Choroid plexus epithelial cell (primary cell): ENCODE measurements at regions not wholly inside any gene's neighbourhood (a gene's known extent, or its start where the extent isn't known, plus 50 kb on each side); places are given as distances from the start of the nearest gene placed in this dataset.

ENCODE experiments used
- DNase-seq: peaks from one replicate; pipeline ENCODE4 v3.0.0-alpha.2; 2010; ENCODE audit warnings: low read depth
- H3K4me3 ChIP-seq: 2 replicates; pipeline ENCODE4 v1.5.1; 2011; ENCODE audit warnings: low read depth, mild to moderate bottlenecking, control low read depth, low read length, moderate library complexity
- CTCF ChIP-seq: conservative IDR thresholded peaks from 2 replicates; pipeline ENCODE4 v1.5.1; 2011; ENCODE audit warnings: low read depth, mild to moderate bottlenecking, control low read depth, inconsistent platforms, low read length, moderate library complexity

GRCh38 chr10:20644421-20644820 lies 252.7 kb downstream of the NEBL start:
- no peak for DNase-seq
- no peak for TF ChIP-seq CTCF
- no peak overlapping the region for H3K4me3 ChIP-seq

GRCh38 chr10:20641605-20642004 lies 255.5 kb downstream of the NEBL start:
- no peak overlapping the region for H3K4me3 ChIP-seq
- no peak for TF ChIP-seq CTCF
- no peak for DNase-seq

- H3K4me3 ChIP-seq = no peak overlapping the region
- no peak for TF ChIP-seq CTCF
- no peak for DNase-seq
Observed at GRCh38 chr10:20635570-20635969, 261.5 kb downstream of the NEBL start.

- H3K4me3 ChIP-seq = no peak overlapping the region
- DNase-seq = no peak
- TF ChIP-seq CTCF = no peak
Observed at GRCh38 chr10:20634839-20635238, 262.3 kb downstream of the NEBL start.

GRCh38 chr10:20633714-20634113 lies 263.4 kb downstream of the NEBL start:
- H3K4me3 ChIP-seq = no peak overlapping the region
- DNase-seq = no peak
- no peak for TF ChIP-seq CTCF

- TF ChIP-seq CTCF = no peak
- DNase-seq = no peak
- H3K4me3 ChIP-seq = no peak overlapping the region
Observed at GRCh38 chr10:20632696-20633095, 264.4 kb downstream of the NEBL start.

- TF ChIP-seq CTCF = no peak
- no peak overlapping the region for H3K4me3 ChIP-seq
- no peak for DNase-seq
Observed at GRCh38 chr10:20631229-20631628, 265.9 kb downstream of the NEBL start.
